ENCODE measurements at regions not wholly inside any gene's neighbourhood (a gene's known extent, or its start where the extent isn't known, plus 50 kb on each side); places are given as distances from the start of the nearest gene placed in this dataset.

DNA sequence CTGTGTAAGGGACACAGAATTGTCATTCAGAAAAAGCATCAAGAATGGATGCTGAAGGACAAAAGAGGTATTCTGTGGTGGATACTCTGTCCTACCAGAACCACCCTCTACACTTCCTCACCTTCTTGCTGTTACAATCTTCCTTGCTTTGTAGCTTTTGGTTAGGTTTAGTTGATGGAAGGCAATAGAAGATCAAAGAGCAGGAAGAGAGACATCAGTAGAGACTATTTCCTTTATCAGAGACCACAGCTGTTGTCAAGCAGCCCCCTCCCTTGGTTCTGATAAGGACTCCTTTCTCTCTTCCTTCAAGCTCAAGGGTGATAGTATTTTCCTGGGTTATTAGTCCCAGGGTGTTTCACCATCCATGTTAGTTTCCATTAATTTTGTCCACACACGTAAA is 84.7 kb upstream of the ALCAM start:
- TF ChIP-seq, protein P1, sequence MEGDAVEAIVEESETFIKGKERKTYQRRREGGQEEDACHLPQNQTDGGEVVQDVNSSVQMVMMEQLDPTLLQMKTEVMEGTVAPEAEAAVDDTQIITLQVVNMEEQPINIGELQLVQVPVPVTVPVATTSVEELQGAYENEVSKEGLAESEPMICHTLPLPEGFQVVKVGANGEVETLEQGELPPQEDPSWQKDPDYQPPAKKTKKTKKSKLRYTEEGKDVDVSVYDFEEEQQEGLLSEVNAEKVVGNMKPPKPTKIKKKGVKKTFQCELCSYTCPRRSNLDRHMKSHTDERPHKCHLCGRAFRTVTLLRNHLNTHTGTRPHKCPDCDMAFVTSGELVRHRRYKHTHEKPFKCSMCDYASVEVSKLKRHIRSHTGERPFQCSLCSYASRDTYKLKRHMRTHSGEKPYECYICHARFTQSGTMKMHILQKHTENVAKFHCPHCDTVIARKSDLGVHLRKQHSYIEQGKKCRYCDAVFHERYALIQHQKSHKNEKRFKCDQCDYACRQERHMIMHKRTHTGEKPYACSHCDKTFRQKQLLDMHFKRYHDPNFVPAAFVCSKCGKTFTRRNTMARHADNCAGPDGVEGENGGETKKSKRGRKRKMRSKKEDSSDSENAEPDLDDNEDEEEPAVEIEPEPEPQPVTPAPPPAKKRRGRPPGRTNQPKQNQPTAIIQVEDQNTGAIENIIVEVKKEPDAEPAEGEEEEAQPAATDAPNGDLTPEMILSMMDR (IDR thresholded peaks at IDR 0.05): no peak
- no peak for TF ChIP-seq ZFX (IDR thresholded peaks at IDR 0.05; ENCODE audit: borderline replicate concordance)

Measured in 22Rv1 (cell line).